HG03342 (cell line): ENCODE measurements at regions not wholly inside any gene's neighbourhood (a gene's known extent, or its start where the extent isn't known, plus 50 kb on each side); places are given as distances from the start of the nearest gene placed in this dataset.
A peak's percentile ranks its signal among the peaks of the same experiment; 100 is the strongest.
"Not testable (repeated sequence)": the region's sequence is repeated elsewhere in the genome, so short reads cannot be mapped to it uniquely, and the experiment has no call there.

Experiments
- ATAC-seq: cut with Tn5 transposase; IDR thresholded peaks from one replicate; pipeline ENCODE4 v1.9.1; 2021; ENCODE audit warnings: mild to moderate bottlenecking, moderate library complexity; ENCODE audit not compliant: unreplicated experiment

GRCh38 chr15:22238959-22239805 is 158.9 kb downstream of the OR4M2 start:
- ATAC-seq = not testable (repeated sequence)

GRCh38 chr15:22239806-22240180 is 159.5 kb downstream of the OR4M2 start:
- no peak for ATAC-seq

GRCh38 chr15:22240403-22240802 is 160.1 kb downstream of the OR4M2 start:
- ATAC-seq = no peak

- ATAC-seq = no peak
These were observed 160.7 kb downstream of the OR4M2 start for GRCh38 chr15:22240986-22241385.

- no peak for ATAC-seq
These were observed 161.1 kb downstream of the OR4M2 start for GRCh38 chr15:22241451-22241850.

- ATAC-seq = not testable (repeated sequence)
These were observed 162.0 kb downstream of the OR4M2 start for GRCh38 chr15:22242311-22242710.

GRCh38 chr15:22243440-22244130 is 163.3 kb downstream of the OR4M2 start:
- no peak for ATAC-seq

GRCh38 chr15:22249511-22249910 is 169.2 kb downstream of the OR4M2 start:
- ATAC-seq = not testable (repeated sequence)

GRCh38 chr15:22250501-22251290 is 170.4 kb downstream of the OR4M2 start:
- not testable (repeated sequence) for ATAC-seq

- no peak for ATAC-seq
These were observed 171.1 kb downstream of the OR4M2 start for GRCh38 chr15:22251422-22251821.

- not testable (repeated sequence) for ATAC-seq
These were observed 171.7 kb downstream of the OR4M2 start for GRCh38 chr15:22252047-22252446.

GRCh38 chr15:22252521-22252920 is 172.2 kb downstream of the OR4M2 start:
- not testable (repeated sequence) for ATAC-seq

- ATAC-seq = not testable (repeated sequence)
These were observed 172.8 kb downstream of the OR4M2 start for GRCh38 chr15:22253002-22253675.

GRCh38 chr15:22253676-22254408 is 173.5 kb downstream of the OR4M2 start:
- peak; percentile 66 for ATAC-seq

- ATAC-seq = peak; percentile 31
These were observed 174.2 kb downstream of the OR4M2 start for GRCh38 chr15:22254409-22255045.

- not testable (repeated sequence) for ATAC-seq
These were observed 175.3 kb downstream of the OR4M2 start for GRCh38 chr15:22255606-22256005.

- ATAC-seq = not testable (repeated sequence)
These were observed 176.2 kb downstream of the OR4M2 start for GRCh38 chr15:22256389-22257046.

GRCh38 chr15:22257047-22258008 is 177.0 kb downstream of the OR4M2 start:
- ATAC-seq = no peak
